Left ventricle myocardium inferior (tissue), 1 donor: ENCODE measurements at regions not wholly inside any gene's neighbourhood (a gene's known extent, or its start where the extent isn't known, plus 50 kb on each side); places are given as distances from the start of the nearest gene placed in this dataset.
A peak's percentile ranks its signal among the peaks of the same experiment; 100 is the strongest.

Experiments used
- DNase-seq: peaks from one replicate; pipeline ENCODE4 v3.0.0-alpha.2; 2020
- H3K27ac ChIP-seq: fragments of 200-600 bp; replicated peaks from 2 replicates; pipeline ENCODE4 v1.8.0; 2021
- H3K27me3 ChIP-seq: fragments of 200-600 bp; 2 replicates; pipeline ENCODE4 v1.8.0; 2021; ENCODE audit warnings: low read depth
- H3K36me3 ChIP-seq: fragments of 200-600 bp; 2 replicates; pipeline ENCODE4 v1.8.0; 2021
- H3K4me1 ChIP-seq: fragments of 200-600 bp; 2 replicates; pipeline ENCODE4 v1.8.0; 2021
- H3K4me3 ChIP-seq: fragments of 200-600 bp; 2 replicates; pipeline ENCODE4 v1.8.0; 2021; ENCODE audit warnings: mild to moderate bottlenecking, moderate library complexity
- H3K9me3 ChIP-seq: fragments of 200-600 bp; replicated peaks from 2 replicates; pipeline ENCODE4 v1.8.0; 2021
- CTCF ChIP-seq: fragments of 200-600 bp; IDR thresholded peaks from 2 replicates; pipeline ENCODE4 v1.8.0; 2021; ENCODE audit warnings: antibody characterized with exemption, mild to moderate bottlenecking, borderline replicate concordance
- intact Hi-C: fragments of 100-400 bp; cut with micrococcal nuclease; formaldehyde crosslinking; loops from one replicate; pipeline ENCODE4 v1.11.0; 2022
- donor health status: DM: no; HTN: yes; CAD: no; lungs with severe emphysema.

GRCh38 chr1:238257018-238257621, 366.4 kb upstream of the ZP4 start:
- no peak overlapping the region for H3K4me3 ChIP-seq
- no peaks in the 10 kb centered on the region for H3K36me3 ChIP-seq
- no peaks in the 10 kb centered on the region for H3K27me3 ChIP-seq
- H3K9me3 ChIP-seq: no peaks in the 10 kb centered on the region
- intact Hi-C loops: no loop called here
- H3K27ac ChIP-seq: no peak overlapping the region
- TF ChIP-seq CTCF: no peak
- H3K4me1 ChIP-seq: no peaks in the 10 kb centered on the region
- no peak for DNase-seq

GRCh38 chr1:238254935-238255334, 364.2 kb upstream of the ZP4 start:
- no peaks in the 10 kb centered on the region for H3K27me3 ChIP-seq
- H3K4me1 ChIP-seq: no peaks in the 10 kb centered on the region
- no peak for TF ChIP-seq CTCF
- H3K9me3 ChIP-seq: no peaks in the 10 kb centered on the region
- no peak for DNase-seq
- no peak overlapping the region for H3K27ac ChIP-seq
- H3K4me3 ChIP-seq: no peak overlapping the region
- intact Hi-C loops: loop anchor here (5.0 kb wide), 1 partner anchor 1642 kb away; no protein-coding TSS in a partner anchor
- H3K36me3 ChIP-seq: no peaks in the 10 kb centered on the region

GRCh38 chr1:238252033-238252802, 361.5 kb upstream of the ZP4 start:
- intact Hi-C loops: loop anchor here (5.0 kb wide), 1 partner anchor 1645 kb away; no protein-coding TSS in a partner anchor
- peak; percentile 41 for DNase-seq

GRCh38 chr1:238248356-238248755, 357.6 kb upstream of the ZP4 start:
- no peak for TF ChIP-seq CTCF

More at GRCh38 chr1:238252033-238252802, 361.5 kb upstream of the ZP4 start:
- peak; percentile 46 for TF ChIP-seq CTCF
- no peak overlapping the region for H3K27ac ChIP-seq
- no peaks in the 10 kb centered on the region for H3K36me3 ChIP-seq
- no peak overlapping the region for H3K4me3 ChIP-seq
- H3K9me3 ChIP-seq: no peaks in the 10 kb centered on the region
- H3K27me3 ChIP-seq: no peaks in the 10 kb centered on the region
- H3K4me1 ChIP-seq: no peaks in the 10 kb centered on the region

GRCh38 chr1:238242181-238242580, 351.5 kb upstream of the ZP4 start:
- no peak overlapping the region for H3K4me3 ChIP-seq
- H3K27ac ChIP-seq: no peak overlapping the region
- intact Hi-C loops: no loop called here
- no peaks in the 10 kb centered on the region for H3K4me1 ChIP-seq
- TF ChIP-seq CTCF: no peak
- no peak for DNase-seq
- no peaks in the 10 kb centered on the region for H3K9me3 ChIP-seq
- no peaks in the 10 kb centered on the region for H3K27me3 ChIP-seq
- no peaks in the 10 kb centered on the region for H3K36me3 ChIP-seq

More at GRCh38 chr1:238248356-238248755, 357.6 kb upstream of the ZP4 start:
- Histone ChIP-seq H3K9me3 (no peaks in the 10 kb centered on the region), H3K4me3 (no peak overlapping the region), H3K36me3 (no peaks in the 10 kb centered on the region), H3K27ac (no peak overlapping the region), H3K4me1 (no peaks in the 10 kb centered on the region), H3K27me3 (no peaks in the 10 kb centered on the region)
- no peak for DNase-seq
- intact Hi-C loops: no loop called here
